Suprapubic skin (tissue), 4 donors: ENCODE measurements at regions not wholly inside any gene's neighbourhood (a gene's known extent, or its start where the extent isn't known, plus 50 kb on each side); places are given as distances from the start of the nearest gene placed in this dataset.

Experiments used
- DNase-seq, 2 donors: peaks; one replicate each; pipeline ENCODE4 v3.0.0-alpha.2; 2019; ENCODE audit warnings: low spot score in 2 of 2
- H3K27ac ChIP-seq: fragments of 200-600 bp; sonication (generic); one replicate; pipeline ENCODE4 v1.5.1; 2019
- H3K27me3 ChIP-seq: fragments of 200-600 bp; sonication (generic); one replicate; pipeline ENCODE4 v1.5.1; 2019
- H3K36me3 ChIP-seq: fragments of 200-600 bp; sonication (generic); one replicate; pipeline ENCODE4 v1.5.1; 2019
- H3K4me1 ChIP-seq: fragments of 200-600 bp; sonication (generic); one replicate; pipeline ENCODE4 v1.5.1; 2019
- H3K4me3 ChIP-seq: fragments of 200-600 bp; sonication (generic); one replicate; pipeline ENCODE4 v1.5.1; 2019; ENCODE audit warnings: mild to moderate bottlenecking
- H3K9me3 ChIP-seq: fragments of 200-600 bp; sonication (generic); one replicate; pipeline ENCODE4 v1.5.1; 2019
- CTCF ChIP-seq, 2 donors: fragments of 200-600 bp in 1 of 2; fragments of 450-650 bp in 1 of 2; sonication (generic) in 1 of 2; IDR thresholded peaks; one replicate each; pipeline ENCODE4 v1.5.1; 2016 to 2019; ENCODE audit warnings: antibody characterized with exemption in 2 of 2, mild to moderate bottlenecking in 1 of 2, moderate library complexity in 1 of 2
- EP300 ChIP-seq: sonication (generic); formaldehyde crosslinking; IDR thresholded peaks from one replicate; pipeline ENCODE4 v1.6.1; 2017; ENCODE audit warnings: antibody characterized with exemption
- POLR2A ChIP-seq, 2 donors: fragments of 450-650 bp; IDR thresholded peaks; one replicate each; pipeline ENCODE4 v1.6.1; 2017; ENCODE audit warnings: antibody characterized with exemption in 2 of 2, mild to moderate bottlenecking in 2 of 2, moderate library complexity in 2 of 2
- POLR2AphosphoS5 ChIP-seq, 3 donors: sonication (generic); formaldehyde crosslinking; IDR thresholded peaks; one replicate each; pipeline ENCODE4 v1.6.1; 2017; ENCODE audit warnings: antibody characterized with exemption in 3 of 3
- WGBS: methylation state at CpG from one replicate; pipeline ENCODE4 v1.1.5; 2018; 5-methylcytosine and 5-hydroxymethylcytosine counted together

GRCh38 chr16:63315229-63315628, 1279.0 kb upstream of the CDH8 start:
- 78% methylated on average over 1 of the region's 1 CpG for WGBS
- H3K27ac ChIP-seq: no peak overlapping the region
- H3K9me3 ChIP-seq: no peaks in the 10 kb centered on the region
- H3K4me3 ChIP-seq: no peak overlapping the region
- DNase-seq: no peak
- no peak for TF ChIP-seq CTCF (IDR thresholded peaks at IDR 0.05)
- TF ChIP-seq POLR2AphosphoS5 (IDR thresholded peaks at IDR 0.05): no peak
- TF ChIP-seq EP300: no peak
- no peak for TF ChIP-seq POLR2A (IDR thresholded peaks at IDR 0.05)
- H3K36me3 ChIP-seq: no peaks in the 10 kb centered on the region
- no peaks in the 10 kb centered on the region for H3K27me3 ChIP-seq
- H3K4me1 ChIP-seq: no peaks in the 10 kb centered on the region

- Histone ChIP-seq H3K4me1 (no peaks in the 10 kb centered on the region), H3K4me3 (no peak overlapping the region), H3K27ac (no peak overlapping the region), H3K9me3 (no peaks in the 10 kb centered on the region), H3K27me3 (no peaks in the 10 kb centered on the region), H3K36me3 (no peaks in the 10 kb centered on the region)
- TF ChIP-seq POLR2AphosphoS5 (IDR thresholded peaks at IDR 0.05) (no peak), EP300 (no peak), CTCF (IDR thresholded peaks at IDR 0.05) (no peak), POLR2A (IDR thresholded peaks at IDR 0.05) (no peak)
- no peak for DNase-seq
- 38% methylated on average over 1 of the region's 1 CpG for WGBS
Observed at GRCh38 chr16:63312346-63312745, 1276.1 kb upstream of the CDH8 start.

GRCh38 chr16:63311313-63311712, 1275.1 kb upstream of the CDH8 start:
- no peaks in the 10 kb centered on the region for H3K9me3 ChIP-seq
- H3K36me3 ChIP-seq: no peaks in the 10 kb centered on the region
- H3K27ac ChIP-seq: no peak overlapping the region
- DNase-seq: no peak
- no peak overlapping the region for H3K4me3 ChIP-seq
- no peaks in the 10 kb centered on the region for H3K27me3 ChIP-seq
- 70% methylated on average over 3 of the region's 3 CpGs for WGBS
- TF ChIP-seq POLR2A (IDR thresholded peaks at IDR 0.05) (no peak), POLR2AphosphoS5 (IDR thresholded peaks at IDR 0.05) (no peak)
- no peaks in the 10 kb centered on the region for H3K4me1 ChIP-seq

GRCh38 chr16:63302811-63303210, 1266.6 kb upstream of the CDH8 start:
- Histone ChIP-seq H3K27me3 (no peaks in the 10 kb centered on the region), H3K4me1 (no peaks in the 10 kb centered on the region), H3K9me3 (no peaks in the 10 kb centered on the region), H3K36me3 (no peaks in the 10 kb centered on the region), H3K27ac (no peak overlapping the region), H3K4me3 (no peak overlapping the region)
- no peak for TF ChIP-seq EP300
- no peak for TF ChIP-seq CTCF (IDR thresholded peaks at IDR 0.05)
- no peak for TF ChIP-seq POLR2AphosphoS5 (IDR thresholded peaks at IDR 0.05)
- TF ChIP-seq POLR2A (IDR thresholded peaks at IDR 0.05): no peak
- WGBS: 45% methylated on average over 2 of the region's 2 CpGs
- no peak for DNase-seq

- WGBS: 50% methylated on average over 1 of the region's 1 CpG
- DNase-seq: no peak
- no peak overlapping the region for H3K27ac ChIP-seq
- H3K9me3 ChIP-seq: no peaks in the 10 kb centered on the region
- TF ChIP-seq CTCF (IDR thresholded peaks at IDR 0.05) (no peak), POLR2AphosphoS5 (IDR thresholded peaks at IDR 0.05) (no peak), EP300 (no peak), POLR2A (IDR thresholded peaks at IDR 0.05) (no peak)
- no peaks in the 10 kb centered on the region for H3K27me3 ChIP-seq
- H3K4me1 ChIP-seq: no peaks in the 10 kb centered on the region
- no peak overlapping the region for H3K4me3 ChIP-seq
- H3K36me3 ChIP-seq: no peaks in the 10 kb centered on the region
Observed at GRCh38 chr16:63301349-63301748, 1265.1 kb upstream of the CDH8 start.

- H3K27me3 ChIP-seq: no peaks in the 10 kb centered on the region
- no peak for DNase-seq
- no peak overlapping the region for H3K4me3 ChIP-seq
- H3K4me1 ChIP-seq: no peaks in the 10 kb centered on the region
- H3K9me3 ChIP-seq: no peaks in the 10 kb centered on the region
- WGBS: 60% methylated on average over 1 of the region's 1 CpG
- H3K27ac ChIP-seq: no peak overlapping the region
- TF ChIP-seq CTCF (IDR thresholded peaks at IDR 0.05) (no peak), POLR2A (IDR thresholded peaks at IDR 0.05) (no peak), EP300 (no peak), POLR2AphosphoS5 (IDR thresholded peaks at IDR 0.05) (no peak)
- H3K36me3 ChIP-seq: no peaks in the 10 kb centered on the region
Observed at GRCh38 chr16:63298993-63299392, 1262.8 kb upstream of the CDH8 start.
